Right forelimb (tissue), 1 donor: ENCODE measurements at regions not wholly inside any gene's neighbourhood (a gene's known extent, or its start where the extent isn't known, plus 50 kb on each side); places are given as distances from the start of the nearest gene placed in this dataset.
"Not testable (repeated sequence)": the region's sequence is repeated elsewhere in the genome, so short reads cannot be mapped to it uniquely, and the experiment has no call there.

Experiments
- DNase-seq: peaks from one replicate; pipeline ENCODE4 v3.0.0-alpha.2; 2018

DNA sequence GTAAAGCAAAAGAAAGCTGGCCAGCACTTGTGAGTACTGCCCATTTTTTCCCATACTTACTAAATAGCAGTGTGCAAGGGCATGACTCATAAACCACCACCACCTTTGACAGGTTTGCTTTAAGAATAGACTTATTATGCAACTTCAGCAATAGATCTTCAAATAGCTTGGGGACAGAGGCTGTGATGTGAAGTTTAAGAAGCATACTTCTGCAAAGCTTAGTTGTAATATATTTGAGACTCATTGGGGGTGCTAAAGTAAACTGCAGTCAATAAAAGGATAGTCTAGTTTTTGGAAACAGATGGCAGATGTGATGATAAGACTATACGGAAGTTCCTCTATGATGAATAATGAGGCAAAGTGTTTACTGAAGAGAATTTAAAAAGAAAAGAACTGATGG, 210.0 kb downstream of the PLA2G4A start:
- DNase-seq: no peak

DNA sequence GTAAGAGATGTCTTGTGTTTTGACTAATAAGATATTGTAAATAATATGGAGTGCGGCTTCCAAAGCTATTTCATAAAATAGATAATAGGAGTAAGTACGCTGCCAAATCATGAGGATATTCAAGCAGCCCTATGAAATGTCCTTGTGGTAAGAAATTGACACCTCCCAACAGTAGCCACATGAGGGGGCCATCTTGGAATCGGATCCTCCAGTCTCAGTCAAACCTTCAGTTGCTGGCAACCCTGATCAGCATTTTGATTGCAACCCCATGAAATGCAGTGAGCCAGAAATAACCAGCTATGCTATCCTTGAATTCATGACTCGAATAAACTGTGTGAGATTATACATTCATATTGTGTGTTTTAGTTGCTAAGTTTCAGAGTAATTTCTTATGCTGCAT, 212.4 kb downstream of the PLA2G4A start:
- no peak for DNase-seq

DNA sequence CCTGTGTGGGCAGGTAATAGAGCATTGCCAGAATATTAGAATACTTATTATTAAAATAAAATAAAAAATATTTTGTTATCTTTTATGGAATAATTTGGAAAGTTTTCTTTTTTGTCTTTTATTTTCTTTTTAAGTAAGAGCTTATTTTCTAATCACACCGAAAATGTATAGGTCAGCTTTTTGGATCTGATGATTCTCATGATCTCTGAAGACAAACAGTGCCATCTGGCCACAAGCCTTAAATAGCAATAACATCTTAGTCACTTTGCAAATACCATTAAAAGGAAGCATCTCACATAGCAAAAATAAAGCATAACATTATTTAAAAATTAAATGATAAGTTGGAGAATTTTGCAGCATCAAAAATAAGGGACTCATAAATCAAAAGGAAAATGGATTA, 213.8 kb downstream of the PLA2G4A start:
- no peak for DNase-seq

DNA sequence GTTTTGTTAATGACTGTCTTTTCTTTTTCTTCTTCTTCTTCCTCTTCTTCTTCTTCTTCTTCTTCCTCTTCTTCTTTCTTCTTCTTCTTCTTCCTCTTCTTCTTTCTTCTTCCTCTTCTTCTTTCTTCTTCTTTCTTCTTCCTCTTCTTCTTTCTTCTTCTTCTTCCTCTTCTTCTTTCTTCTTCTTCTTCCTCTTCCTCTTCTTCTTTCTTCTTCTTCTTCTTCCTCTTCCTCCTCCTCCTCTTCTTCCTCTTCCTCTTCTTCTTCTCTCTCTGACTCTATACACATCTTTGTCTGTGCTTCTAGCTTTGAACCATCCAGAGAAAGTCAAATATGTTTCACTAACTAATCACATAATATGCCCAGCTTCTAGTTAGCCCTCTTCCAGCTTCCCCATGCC, 214.7 kb downstream of the PLA2G4A start:
- DNase-seq: not testable (repeated sequence)

DNA sequence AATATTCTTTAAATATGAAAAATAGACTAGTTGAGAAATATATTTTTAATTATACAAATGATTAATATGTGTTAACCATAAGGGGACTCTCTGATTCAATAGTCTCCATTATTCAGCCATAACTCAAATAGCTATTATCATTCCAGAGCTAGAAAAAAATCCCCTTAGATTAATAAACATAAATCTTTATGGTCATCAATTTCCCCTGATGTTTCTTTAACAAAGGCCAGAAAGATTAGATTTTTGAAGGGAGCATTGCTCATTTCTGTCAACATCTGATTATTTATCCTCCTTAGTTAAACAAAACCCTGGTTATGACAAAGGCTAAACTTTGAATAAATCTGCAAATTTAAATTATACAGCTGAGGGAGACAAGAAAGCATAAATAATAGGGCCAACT, 215.7 kb downstream of the PLA2G4A start:
- no peak for DNase-seq

DNA sequence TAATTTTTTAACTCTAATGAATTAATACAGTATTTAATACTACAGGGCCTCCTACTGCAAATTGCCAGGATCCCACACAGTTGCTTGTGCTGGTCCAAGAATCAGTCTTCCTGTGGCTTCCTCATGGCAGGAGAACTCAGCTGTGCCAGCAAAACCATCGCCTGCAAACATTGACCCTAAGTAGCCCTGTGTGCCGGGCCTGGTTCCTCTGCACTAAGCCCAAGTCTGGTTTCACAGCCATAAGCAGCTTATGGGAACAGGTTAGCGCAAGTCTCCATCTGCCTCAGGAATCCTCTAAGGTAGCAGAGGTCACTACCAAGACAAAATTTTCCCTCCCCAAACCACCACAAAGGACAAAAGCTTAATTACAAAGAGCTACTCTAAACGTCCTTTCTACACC, 216.6 kb downstream of the PLA2G4A start:
- no peak for DNase-seq

DNA sequence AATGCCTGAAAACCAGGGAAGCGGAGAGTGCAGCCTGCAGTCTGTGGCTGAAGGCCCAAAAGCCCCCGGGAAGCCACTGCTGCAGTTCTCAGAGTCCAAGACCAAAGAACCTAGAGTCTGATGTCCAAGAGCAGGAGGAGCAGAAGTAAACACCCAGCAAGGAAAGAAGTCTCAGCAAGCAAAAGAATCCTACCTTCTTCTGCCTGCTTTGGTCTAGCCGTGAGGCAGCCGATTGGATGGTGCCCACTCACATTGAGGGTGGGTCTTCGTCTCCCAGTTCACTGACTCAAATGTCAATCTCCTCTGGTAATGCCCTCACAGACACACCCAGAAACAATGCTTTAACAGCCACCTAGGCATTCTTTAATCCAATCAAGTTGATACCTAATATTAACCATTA, 217.5 kb downstream of the PLA2G4A start:
- DNase-seq: no peak

DNA sequence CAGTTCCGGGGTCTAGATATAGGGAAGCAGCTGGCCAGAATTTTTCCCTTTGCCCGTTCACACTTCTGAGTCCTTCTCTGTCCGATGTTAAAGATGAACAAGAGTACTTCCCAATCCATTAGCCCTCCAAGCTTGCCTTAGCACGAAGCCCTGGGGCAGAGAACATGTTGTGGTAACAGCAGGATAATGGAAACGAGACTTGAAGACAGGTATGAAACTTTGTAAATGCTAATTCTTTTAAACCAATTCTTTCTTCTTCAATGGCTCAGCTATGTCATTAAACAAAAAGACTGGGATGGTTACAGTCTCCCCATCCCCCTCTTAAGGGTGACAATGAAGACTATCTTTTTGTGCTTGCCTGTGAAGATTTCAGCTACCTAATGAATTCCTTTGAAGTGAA, 218.5 kb downstream of the PLA2G4A start:
- DNase-seq: no peak

DNA sequence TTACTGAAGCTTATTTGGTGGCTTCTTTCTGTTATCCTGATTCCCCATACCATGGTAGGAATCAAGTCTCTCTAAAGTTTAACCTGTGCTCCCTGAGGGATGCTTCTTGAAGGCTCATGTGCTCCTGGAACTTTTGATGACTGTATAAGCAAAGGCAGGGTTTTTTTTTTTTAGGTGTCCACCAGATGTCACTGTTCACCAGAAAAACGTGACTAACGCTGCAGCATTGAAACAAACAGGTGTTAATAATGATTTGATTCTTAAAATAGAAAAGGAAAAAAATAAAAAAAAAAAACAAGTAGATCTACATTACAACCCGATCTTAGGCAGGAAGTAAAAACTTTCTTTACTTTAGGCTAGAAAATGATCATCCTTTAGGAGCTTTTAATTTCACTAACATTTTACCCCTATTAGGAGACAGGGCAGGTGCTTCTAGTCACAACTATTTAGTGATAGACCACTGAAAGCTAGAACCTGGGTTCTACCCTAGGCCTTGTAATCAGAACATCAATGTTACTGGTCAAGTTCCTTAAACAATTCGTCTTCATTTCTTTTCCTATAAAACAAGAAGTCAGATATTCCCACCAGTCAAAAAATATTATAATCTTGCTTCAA, 223.0 kb downstream of the PLA2G4A start:
- DNase-seq: no peak

DNA sequence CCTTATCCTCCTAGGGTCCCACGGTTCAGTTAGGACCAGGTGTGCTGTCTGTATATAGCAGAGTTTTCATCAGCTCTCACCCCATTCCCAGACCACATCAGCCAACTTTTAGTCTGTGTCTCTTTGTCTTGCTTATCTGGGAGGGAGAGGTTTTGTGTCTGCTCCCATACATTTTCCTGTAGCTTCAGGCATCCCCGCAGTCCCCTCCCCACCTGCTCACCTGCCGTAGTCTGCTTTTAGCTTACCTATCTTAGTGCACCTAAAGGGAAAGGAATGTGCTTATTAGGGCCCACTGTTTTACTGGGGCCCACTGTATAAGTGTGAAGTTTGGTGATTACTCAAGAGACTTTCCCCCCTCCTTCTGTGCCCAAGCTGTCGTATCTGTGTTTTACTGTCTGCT, 225.1 kb downstream of the PLA2G4A start:
- DNase-seq: no peak

DNA sequence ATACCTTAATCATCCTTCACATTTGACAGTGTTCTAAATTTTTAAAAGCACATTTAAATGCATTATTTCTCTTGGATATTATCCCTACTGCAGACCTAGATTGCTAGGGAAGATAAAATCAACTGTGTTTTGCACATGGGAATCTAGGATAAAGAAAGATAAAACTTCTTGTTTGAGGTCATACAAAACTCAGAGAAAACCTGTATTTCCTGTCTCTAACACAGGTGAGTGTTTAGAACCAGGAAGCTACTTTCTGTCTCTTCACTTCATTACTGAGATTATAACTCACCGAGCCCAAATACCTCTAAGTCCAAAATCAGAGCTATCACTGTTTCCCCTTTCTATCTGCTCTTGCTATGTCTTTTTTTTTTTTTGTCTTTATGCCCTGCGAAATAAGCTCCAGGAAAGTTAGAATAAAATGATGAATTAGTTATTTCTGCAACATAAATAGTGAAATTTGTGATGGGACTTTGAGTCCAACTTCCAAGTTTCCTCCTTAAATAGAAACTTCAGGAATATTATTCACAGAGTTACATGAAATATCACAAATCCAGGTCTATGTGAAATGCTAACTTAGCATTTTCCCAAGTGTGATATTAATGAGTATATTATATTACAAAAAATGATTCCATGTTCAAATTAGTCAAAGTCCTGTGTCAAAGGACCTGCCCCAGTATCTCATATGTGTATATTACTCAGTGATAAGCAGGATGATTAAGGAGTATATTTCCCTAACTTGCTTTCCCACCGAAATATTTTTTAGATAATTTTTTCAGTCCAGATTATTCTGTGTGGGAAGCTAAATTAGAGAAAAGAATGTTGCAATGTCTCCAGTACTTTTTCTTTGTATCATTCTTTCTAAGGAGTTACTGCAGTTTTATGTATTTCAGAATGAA, 226.4 kb downstream of the PLA2G4A start:
- DNase-seq: no peak

DNA sequence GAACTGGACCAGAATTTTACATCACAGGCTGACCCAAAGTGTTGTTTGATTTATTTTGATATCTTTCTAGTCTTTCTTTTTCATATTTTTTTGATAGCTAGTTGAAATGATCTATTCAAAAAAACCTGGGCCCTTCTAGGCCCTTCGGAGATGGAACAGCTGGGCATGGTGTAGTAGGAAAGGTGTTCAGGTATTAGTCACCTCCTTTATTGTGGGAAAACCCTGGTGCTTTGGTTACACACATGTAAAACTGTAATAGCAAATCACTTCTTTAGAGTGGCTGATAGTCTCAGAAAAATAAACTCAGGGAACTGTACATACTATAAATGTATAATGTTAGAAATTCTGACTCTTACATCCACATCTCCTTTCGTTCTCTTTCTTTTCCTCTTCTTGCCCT, 234.5 kb downstream of the PLA2G4A start:
- no peak for DNase-seq

DNA sequence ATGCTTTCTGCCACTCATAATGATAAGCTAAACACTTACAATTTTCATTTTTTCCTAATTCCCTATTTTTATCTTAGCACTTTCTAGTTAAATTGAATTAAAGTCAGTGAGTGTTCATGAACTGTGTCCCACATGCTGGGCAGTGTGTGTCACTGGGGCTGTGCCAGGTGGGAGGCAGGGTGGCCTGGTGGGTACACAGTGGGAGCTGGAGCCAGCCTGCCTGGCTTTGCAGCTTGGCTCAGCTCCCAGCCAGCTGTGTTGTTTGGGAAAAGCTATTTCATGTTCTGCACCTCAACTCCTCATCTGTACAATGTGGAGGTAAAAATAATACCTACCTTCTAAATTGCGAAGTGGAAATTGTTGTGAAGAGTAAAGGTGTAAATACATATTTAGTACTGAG, 238.4 kb downstream of the PLA2G4A start:
- DNase-seq: no peak

DNA sequence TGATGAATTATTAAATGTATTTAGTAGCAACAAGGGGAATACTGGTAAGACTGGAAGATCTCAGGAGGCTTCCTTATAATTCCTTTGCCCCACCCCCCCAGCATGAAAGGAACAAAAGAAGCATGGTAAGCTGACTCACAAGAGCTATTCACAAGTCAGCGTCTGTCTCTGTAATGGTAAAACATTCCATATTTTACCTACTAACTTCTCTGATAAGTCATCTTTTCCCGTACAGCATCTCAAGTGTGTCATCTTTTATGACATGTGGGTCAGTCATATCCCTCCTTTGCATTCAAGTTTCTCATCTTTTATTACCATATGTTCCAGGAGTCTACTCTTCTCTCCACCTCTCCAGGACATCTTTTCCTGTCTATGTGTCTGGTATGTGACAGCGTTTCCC, 241.3 kb downstream of the PLA2G4A start:
- no peak for DNase-seq

DNA sequence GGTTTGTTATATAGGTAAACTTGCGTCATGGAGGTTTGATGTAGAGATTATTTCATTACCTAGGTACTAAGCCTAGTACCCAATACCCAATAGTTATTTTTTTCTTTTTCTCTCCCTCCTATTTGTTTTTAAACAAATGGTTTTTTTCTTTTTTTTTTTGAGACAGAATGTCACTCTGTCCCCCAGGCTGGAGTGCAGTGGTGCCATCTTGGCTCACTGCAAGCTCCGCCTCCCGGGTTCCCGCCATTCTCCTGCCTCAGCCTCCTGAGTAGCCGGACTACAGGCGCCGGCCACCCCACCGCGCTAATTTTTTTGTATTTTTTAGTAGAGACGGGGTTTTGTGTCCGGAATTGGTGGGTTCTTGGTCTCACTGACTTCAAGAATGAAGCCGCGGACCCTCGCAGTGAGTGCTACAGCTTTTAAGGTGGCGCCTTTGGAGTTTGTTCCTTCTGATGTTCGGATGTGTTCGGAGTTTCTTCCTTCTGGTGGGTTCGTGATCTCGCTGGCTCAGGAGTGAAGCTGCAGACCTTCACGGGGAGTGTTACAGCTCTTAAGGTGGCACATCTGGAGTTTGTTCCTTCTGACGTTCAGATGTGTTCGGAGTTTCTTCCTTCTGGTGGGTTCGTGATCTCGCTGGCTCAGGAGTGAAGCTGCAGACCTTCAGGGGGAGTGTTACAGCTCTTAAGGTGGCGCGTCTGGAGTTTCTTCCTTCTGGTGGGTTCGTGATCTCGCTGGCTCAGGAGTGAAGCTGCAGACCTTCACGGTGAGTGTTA, 243.7 kb downstream of the PLA2G4A start:
- DNase-seq: not testable (repeated sequence)

DNA sequence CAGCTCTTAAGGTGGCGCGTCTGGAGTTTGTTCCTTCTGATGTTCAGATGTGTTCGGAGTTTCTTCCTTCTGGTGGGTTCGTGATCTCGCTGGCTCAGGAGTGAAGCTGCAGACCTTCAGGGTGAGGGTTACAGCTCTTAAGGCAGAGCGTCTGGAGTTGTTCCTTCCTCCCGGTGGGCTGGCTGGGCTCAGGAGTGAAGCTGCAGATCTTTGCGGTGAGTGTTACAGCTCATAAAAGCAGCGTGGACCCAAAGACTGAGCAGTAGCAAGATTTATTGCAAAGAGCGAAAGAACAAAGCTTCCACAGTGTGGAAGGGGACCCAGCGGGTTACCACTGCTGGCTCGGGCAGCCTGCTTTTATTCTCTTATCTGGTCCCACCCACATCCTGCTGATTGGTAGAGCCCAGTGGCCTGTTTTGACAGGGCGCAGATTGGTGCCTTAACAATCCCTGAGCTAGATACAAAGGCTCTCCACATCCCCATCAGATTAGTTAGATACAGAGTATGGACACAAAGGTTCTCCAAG, 244.3 kb downstream of the PLA2G4A start:
- not testable (repeated sequence) for DNase-seq

DNA sequence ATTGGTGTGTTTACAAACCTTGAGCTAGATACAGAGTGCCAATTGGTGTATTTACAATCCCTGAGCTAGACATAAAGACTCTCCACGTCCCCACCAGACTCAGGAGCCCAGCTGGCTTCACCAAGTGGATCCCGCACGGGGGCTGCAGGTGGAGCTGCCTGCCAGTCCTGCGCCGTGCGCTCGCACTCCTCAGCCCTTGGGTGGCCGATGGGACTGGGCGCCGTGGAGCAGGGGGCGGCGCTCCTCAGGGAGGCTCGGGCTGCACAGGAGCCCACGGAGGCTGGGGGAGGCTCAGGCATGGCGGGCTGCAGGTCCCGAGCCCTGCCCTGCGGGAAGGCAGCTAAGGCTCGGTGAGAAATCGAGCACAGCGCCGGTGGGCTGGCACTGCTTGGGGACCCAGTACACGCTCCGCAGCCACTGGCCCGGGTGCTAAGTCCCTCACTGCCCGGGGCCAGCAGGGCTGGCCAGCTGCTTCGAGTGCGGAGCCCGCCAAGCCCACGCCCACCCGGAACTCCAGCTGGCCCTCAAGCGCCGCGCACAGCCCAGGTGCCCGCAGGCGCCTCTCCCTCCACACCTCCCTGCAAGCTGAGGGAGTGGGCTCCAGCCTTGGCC, 245.0 kb downstream of the PLA2G4A start:
- not testable (repeated sequence) for DNase-seq

DNA sequence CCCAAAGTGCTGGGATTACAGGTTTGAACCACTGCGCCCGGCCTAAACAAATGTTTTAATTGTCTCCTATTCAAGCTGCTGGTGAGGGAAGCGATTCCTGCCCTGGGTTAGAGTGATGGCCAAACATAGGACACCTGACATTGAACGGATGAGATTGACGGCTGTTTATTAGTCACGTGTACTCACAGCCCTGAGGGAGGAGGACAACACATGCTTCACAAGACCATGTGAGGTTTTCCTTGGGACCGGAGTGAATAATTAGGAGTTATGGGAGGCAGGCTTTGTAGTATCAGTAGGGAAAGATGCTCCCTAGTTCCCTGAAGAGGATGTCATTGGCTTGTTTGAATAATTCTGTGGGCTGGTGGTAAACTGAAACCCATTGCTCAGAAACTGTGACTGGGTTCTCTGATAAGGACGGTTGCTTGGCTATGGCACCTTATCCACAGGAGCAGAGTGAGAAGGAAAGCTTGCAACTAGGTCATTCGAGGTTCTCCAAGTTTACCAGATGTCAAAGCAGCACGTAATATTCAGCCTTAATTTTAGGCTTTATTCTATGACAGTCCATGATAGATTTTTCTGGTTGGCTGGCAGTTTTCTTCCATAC, 245.8 kb downstream of the PLA2G4A start:
- no peak for DNase-seq

DNA sequence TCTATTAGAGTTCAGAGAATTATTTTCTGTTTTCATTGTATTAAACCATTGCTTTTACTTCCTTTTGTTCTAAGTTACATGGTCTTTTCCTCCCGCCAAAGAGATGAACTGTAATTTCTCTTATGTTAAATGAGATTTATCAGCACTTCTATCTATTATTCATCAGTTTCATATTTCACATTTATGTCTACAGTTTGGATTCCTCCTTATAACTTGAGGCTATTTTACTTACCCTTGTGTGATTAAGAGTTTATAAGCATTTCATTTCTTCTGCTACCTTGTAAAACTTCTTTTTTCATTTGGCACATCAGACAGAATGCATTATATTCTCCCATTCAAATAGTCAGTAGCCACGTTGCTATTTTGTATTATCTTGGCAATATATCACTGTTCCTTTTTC, 248.2 kb downstream of the PLA2G4A start:
- no peak for DNase-seq

DNA sequence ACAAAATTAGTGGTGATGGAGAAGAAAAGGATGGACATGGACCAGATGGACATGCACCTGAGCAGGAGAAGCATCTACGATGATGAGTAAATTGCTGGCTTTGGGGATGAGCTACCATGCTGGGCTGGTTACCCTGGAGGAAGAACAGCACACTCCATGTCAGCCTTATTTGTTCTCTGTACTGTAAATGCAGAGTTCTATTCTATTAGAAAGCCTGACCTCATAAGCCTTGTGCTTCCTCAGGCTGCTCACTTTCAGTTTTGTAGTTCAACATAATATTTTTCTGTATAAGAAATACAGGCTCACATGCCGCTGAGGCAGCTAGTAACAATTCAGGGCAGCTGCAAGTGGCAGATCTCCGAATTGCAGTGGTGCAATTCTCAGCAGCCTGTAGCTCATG, 249.6 kb downstream of the PLA2G4A start:
- DNase-seq: no peak

DNA sequence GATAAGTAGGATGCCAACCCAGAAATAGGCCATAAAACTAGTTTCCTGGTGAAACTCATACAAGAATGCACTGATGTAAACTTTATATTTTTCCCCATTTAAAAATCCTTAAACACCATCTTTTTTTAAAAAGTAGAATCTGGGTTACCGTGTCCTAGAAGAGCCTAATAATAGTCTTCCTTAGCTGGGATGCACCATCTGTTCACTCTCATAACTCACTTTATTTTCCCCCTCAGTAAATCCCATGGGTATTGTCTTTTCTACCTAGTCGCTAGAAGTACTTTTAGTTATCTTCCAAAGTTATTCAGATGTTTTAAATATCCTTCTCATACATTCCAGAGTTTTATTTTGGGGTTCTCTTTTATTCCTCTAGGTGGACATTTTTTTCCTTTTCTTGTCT, 250.2 kb downstream of the PLA2G4A start:
- no peak for DNase-seq

DNA sequence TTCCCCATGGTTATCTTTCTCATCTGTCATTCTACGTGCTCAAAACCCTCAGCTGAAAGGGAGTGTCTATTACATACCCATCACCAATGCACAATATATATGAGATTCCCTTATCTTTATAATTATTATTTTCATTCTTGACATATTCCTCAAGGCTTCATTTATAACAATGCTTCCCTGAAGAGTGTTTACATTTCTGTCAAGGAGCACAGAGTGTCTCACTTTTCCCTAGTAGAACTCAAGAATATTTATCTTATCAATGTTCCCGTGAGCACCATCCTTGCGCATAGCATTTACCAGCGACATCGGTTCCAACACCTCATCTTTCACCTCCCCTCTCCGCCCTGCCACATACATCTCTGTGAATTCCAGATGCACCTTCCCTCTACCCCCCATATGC, 250.6 kb downstream of the PLA2G4A start:
- DNase-seq: no peak

DNA sequence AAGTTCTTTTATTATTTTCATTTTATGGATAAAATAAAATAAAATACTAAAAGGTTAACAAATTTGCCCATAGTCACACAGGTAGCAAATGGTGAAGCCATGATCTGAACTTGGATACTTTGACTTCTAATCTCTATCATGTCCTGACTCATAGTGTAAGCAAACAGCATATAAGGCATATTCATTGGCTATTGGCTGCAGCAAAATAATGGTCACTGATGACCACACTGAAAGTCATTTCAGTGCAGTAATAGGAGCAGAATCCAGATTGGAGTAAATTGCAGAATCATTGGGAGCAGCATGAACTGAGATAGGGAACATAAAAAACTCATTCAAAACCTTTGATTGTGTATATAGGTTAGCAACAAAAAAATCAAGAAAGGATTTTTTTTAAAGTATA, 262.9 kb downstream of the PLA2G4A start:
- DNase-seq: no peak
